Neuronal stem cell (in vitro differentiated cells): ENCODE measurements at regions not wholly inside any gene's neighbourhood (a gene's known extent, or its start where the extent isn't known, plus 50 kb on each side); places are given as distances from the start of the nearest gene placed in this dataset.
"Not testable (repeated sequence)": the region's sequence is repeated elsewhere in the genome, so short reads cannot be mapped to it uniquely, and the experiment has no call there.

ENCODE experiments used
- DNase-seq: peaks from one replicate; pipeline ENCODE4 v3.0.0-alpha.2; 2013; ENCODE audit warnings: low spot score
- H2AFZ ChIP-seq: one replicate; pipeline ENCODE4 v1.6.1; 2013; ENCODE audit warnings: mild to moderate bottlenecking, low read length, inconsistent platforms
- H2AK5ac ChIP-seq: 2 replicates; pipeline ENCODE4 v1.6.1; 2013; ENCODE audit warnings: low read depth, mild to moderate bottlenecking, inconsistent platforms, low read length, moderate library complexity, mixed read lengths
- H2BK120ac ChIP-seq: 2 replicates; pipeline ENCODE4 v1.6.1; 2013; ENCODE audit warnings: low read depth, mild to moderate bottlenecking, inconsistent platforms, low read length, moderate library complexity, mixed read lengths
- H2BK12ac ChIP-seq: one replicate; pipeline ENCODE4 v1.6.1; 2013; ENCODE audit warnings: low read length, inconsistent platforms
- H2BK15ac ChIP-seq: 2 replicates; pipeline ENCODE4 v1.6.1; 2013; ENCODE audit warnings: mild to moderate bottlenecking, low read length, inconsistent platforms, mixed read lengths
- H2BK5ac ChIP-seq: one replicate; pipeline ENCODE4 v1.6.1; 2013; ENCODE audit warnings: inconsistent platforms, mild to moderate bottlenecking, low read length, moderate library complexity
- H3K14ac ChIP-seq: one replicate; pipeline ENCODE4 v1.6.1; 2013; ENCODE audit warnings: low read length, inconsistent platforms
- H3K18ac ChIP-seq: 2 replicates; pipeline ENCODE4 v1.6.1; 2013; ENCODE audit warnings: low read length, inconsistent platforms
- H3K23ac ChIP-seq: 2 replicates; pipeline ENCODE4 v1.6.1; 2013; ENCODE audit warnings: low read depth, mild to moderate bottlenecking, mixed read lengths, low read length, inconsistent platforms; ENCODE audit not compliant: poor library complexity
- H3K27ac ChIP-seq: replicated peaks from 3 replicates; pipeline ENCODE4 v1.5.1; 2013; ENCODE audit warnings: low read length, inconsistent platforms
- H3K27me3 ChIP-seq, 3 experiments: 2 replicates each; pipeline ENCODE4 v1.6.1; 2013; ENCODE audit warnings: low read length in 3 of 3, mild to moderate bottlenecking in 2 of 3, inconsistent platforms in 1 of 3, low read depth in 1 of 3, mixed read lengths in 1 of 3, moderate library complexity in 1 of 3; ENCODE audit not compliant: control insufficient read depth in 3 of 3, insufficient read depth in 3 of 3
- H3K36me3 ChIP-seq, 2 donors: replicated peaks in 1 of 2; 2 replicates each; pipeline ENCODE4 v1.6.1; 2013; ENCODE audit warnings: low read length in 2 of 2; ENCODE audit not compliant: control insufficient read depth in 2 of 2, insufficient read depth in 2 of 2
- H3K4ac ChIP-seq: 2 replicates; pipeline ENCODE4 v1.6.1; 2013; ENCODE audit warnings: inconsistent platforms, mild to moderate bottlenecking, low read length, moderate library complexity
- H3K4me1 ChIP-seq, 2 donors: 1 replicate in 1 of 2; 2 replicates in 1 of 2; pipeline ENCODE4 v1.6.1; 2013; ENCODE audit warnings: low read length in 2 of 2, low read depth in 1 of 2; ENCODE audit not compliant: control insufficient read depth in 2 of 2, insufficient read depth in 1 of 2
- H3K4me2 ChIP-seq: one replicate; pipeline ENCODE4 v1.6.1; 2013; ENCODE audit warnings: mild to moderate bottlenecking, low read length, inconsistent platforms; ENCODE audit not compliant: insufficient read depth, poor library complexity, severe bottlenecking
- H3K4me3 ChIP-seq, 2 donors: 2 replicates each; pipeline ENCODE4 v1.5.1; 2013; ENCODE audit warnings: low read length in 2 of 2, mild to moderate bottlenecking in 2 of 2, inconsistent platforms in 1 of 2, moderate library complexity in 1 of 2
- H3K79me1 ChIP-seq: one replicate; pipeline ENCODE4 v1.6.1; 2013; ENCODE audit warnings: low read depth, mild to moderate bottlenecking, inconsistent platforms, low read length, moderate library complexity
- H3K9ac ChIP-seq: one replicate; pipeline ENCODE4 v1.6.1; 2013; ENCODE audit warnings: mild to moderate bottlenecking, low read depth, low read length, inconsistent platforms; ENCODE audit not compliant: poor library complexity
- H3K9me3 ChIP-seq, 2 donors: replicated peaks in 1 of 2; 2 replicates each; pipeline versions ENCODE3 to v1.6.1; 2013; ENCODE audit warnings: low read length in 2 of 2, mild to moderate bottlenecking in 2 of 2, inconsistent platforms in 1 of 2, low read depth in 1 of 2, mixed read lengths in 1 of 2, moderate library complexity in 1 of 2; ENCODE audit not compliant: control insufficient read depth in 2 of 2, insufficient read depth in 1 of 2
- H4K8ac ChIP-seq: one replicate; pipeline ENCODE4 v1.6.1; 2013; ENCODE audit warnings: low read depth, mild to moderate bottlenecking, inconsistent platforms, low read length, moderate library complexity
- H4K91ac ChIP-seq: one replicate; pipeline ENCODE4 v1.6.1; 2013; ENCODE audit warnings: low read length, low read depth, mild to moderate bottlenecking, inconsistent platforms; ENCODE audit not compliant: poor library complexity
- WGBS, 2 donors: extraction: QIAGEN DNeasy Blood & Tissue Kit; methylation state at CpG; one replicate each; pipeline ENCODE4 v1.1.7; 2013; ENCODE audit warnings: missing lambda C conversion rate in 2 of 2, mixed read lengths in 1 of 2; ENCODE audit not compliant: insufficient read length in 2 of 2, insufficient replicate concordance in 1 of 2; ENCODE audit errors: extremely low coverage in 2 of 2; 5-methylcytosine and 5-hydroxymethylcytosine counted together

- not testable (repeated sequence) for H2AK5ac ChIP-seq, H3K36me3 ChIP-seq, H3K4me3 ChIP-seq, H3K14ac ChIP-seq, DNase-seq, H2BK12ac ChIP-seq, H3K27ac ChIP-seq, H2BK5ac ChIP-seq, H3K23ac ChIP-seq, H3K27me3 ChIP-seq, H2BK120ac ChIP-seq, H3K18ac ChIP-seq, H3K79me1 ChIP-seq, H3K9me3 ChIP-seq, H4K8ac ChIP-seq, H3K4ac ChIP-seq, H2AFZ ChIP-seq, H3K4me1 ChIP-seq, H3K9ac ChIP-seq, H3K4me2 ChIP-seq, H4K91ac ChIP-seq, H2BK15ac ChIP-seq
- no CpG with 5 or more reads among the region's 1 CpG for WGBS, 2 donors
Observed at GRCh38 chr1:120308940-120309578, 105.8 kb upstream of the NBPF8 start.

GRCh38 chr1:120305046-120305445 lies 109.8 kb upstream of the NBPF8 start:
- H3K9ac ChIP-seq, H2BK5ac ChIP-seq, H3K23ac ChIP-seq, H3K79me1 ChIP-seq, H3K9me3 ChIP-seq, DNase-seq, H4K8ac ChIP-seq, H3K18ac ChIP-seq, H3K36me3 ChIP-seq, H2BK12ac ChIP-seq, H3K4me3 ChIP-seq, H3K4ac ChIP-seq, H4K91ac ChIP-seq, H3K14ac ChIP-seq, H2BK120ac ChIP-seq, H2AFZ ChIP-seq, H3K4me1 ChIP-seq, H3K27ac ChIP-seq, H2AK5ac ChIP-seq, H3K27me3 ChIP-seq, H2BK15ac ChIP-seq, H3K4me2 ChIP-seq: not testable (repeated sequence)
- WGBS, 2 donors: no CpG with 5 or more reads among the region's 3 CpGs

GRCh38 chr1:120304341-120304740 lies 110.5 kb upstream of the NBPF8 start:
- not testable (repeated sequence) for H3K23ac ChIP-seq
- WGBS, 2 donors: no CpG with 5 or more reads among the region's 2 CpGs

DNA sequence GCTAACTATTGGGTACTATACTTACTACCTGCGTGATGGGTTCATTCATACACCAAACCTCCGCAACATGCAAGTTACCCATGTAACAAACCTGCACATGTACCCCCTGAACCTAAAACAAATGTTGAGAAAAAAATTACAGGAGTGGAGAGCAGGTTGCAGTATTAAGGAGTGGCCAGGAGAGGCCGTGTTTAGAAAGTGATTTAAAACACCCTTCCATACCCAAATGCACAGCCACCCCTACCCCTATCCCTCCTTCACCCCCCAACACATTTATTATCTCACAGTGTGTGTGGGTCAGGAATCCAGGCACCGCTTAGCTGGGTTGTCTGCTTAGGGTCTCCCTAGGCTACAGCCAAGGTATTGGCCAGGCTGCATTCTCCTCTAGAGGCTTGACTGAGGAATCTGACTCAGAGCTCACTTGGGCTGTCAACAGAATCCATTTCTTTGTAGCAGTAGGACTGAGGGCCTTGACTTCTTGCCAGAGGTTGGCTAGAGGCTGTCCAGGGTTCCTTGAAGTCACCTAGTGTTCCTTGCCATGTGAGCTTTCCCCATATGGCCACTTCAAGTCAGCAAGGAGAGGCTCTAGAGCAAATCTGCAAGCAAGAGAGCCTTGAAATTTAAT lies 115.3 kb upstream of the NBPF8 start:
- H4K91ac ChIP-seq, H2BK12ac ChIP-seq, H3K27ac ChIP-seq, H3K9me3 ChIP-seq, H3K14ac ChIP-seq, H3K36me3 ChIP-seq, H3K4ac ChIP-seq, H2BK5ac ChIP-seq, H2BK120ac ChIP-seq, DNase-seq, H3K79me1 ChIP-seq, H2AFZ ChIP-seq, H3K9ac ChIP-seq, H2AK5ac ChIP-seq, H4K8ac ChIP-seq, H3K4me3 ChIP-seq, H3K18ac ChIP-seq, H2BK15ac ChIP-seq, H3K4me2 ChIP-seq, H3K27me3 ChIP-seq, H3K4me1 ChIP-seq, H3K23ac ChIP-seq: not testable (repeated sequence)
- no CpG with 5 or more reads among the region's 4 CpGs for WGBS, 2 donors

More at GRCh38 chr1:120304341-120304740, 110.5 kb upstream of the NBPF8 start:
- not testable (repeated sequence) for H2BK5ac ChIP-seq, H3K9me3 ChIP-seq, H4K91ac ChIP-seq, H3K9ac ChIP-seq, H2BK12ac ChIP-seq, H2BK120ac ChIP-seq, H3K14ac ChIP-seq, H3K27me3 ChIP-seq, H3K4me1 ChIP-seq, H3K36me3 ChIP-seq, H2AK5ac ChIP-seq, H3K4me3 ChIP-seq, H3K18ac ChIP-seq, DNase-seq, H2BK15ac ChIP-seq, H3K4ac ChIP-seq, H3K4me2 ChIP-seq, H2AFZ ChIP-seq, H3K79me1 ChIP-seq, H3K27ac ChIP-seq, H4K8ac ChIP-seq
